PC-3 (cell line): ENCODE measurements at regions not wholly inside any gene's neighbourhood (a gene's known extent, or its start where the extent isn't known, plus 50 kb on each side); places are given as distances from the start of the nearest gene placed in this dataset.

ENCODE experiments used
- CTCF ChIP-seq: fragments of 300-600 bp; sonication (generic); conservative IDR thresholded peaks from 2 replicates; pipeline ENCODE4 v1.5.1; 2017; ENCODE audit warnings: antibody characterized with exemption, low read depth, mild to moderate bottlenecking, low read length
- EZH2 ChIP-seq: fragments of 300-600 bp; sonication (generic); IDR thresholded peaks from one replicate; pipeline ENCODE4 v1.6.1; 2017; ENCODE audit warnings: antibody characterized with exemption, mild to moderate bottlenecking, low read length; ENCODE audit not compliant: unreplicated experiment

GRCh38 chr5:21687621-21688020 is 1165.5 kb downstream of the CDH12 start:
- no peak for TF ChIP-seq CTCF
- no peak for TF ChIP-seq EZH2
